Endothelial cell of umbilical vein (primary cell): ENCODE measurements at regions not wholly inside any gene's neighbourhood (a gene's known extent, or its start where the extent isn't known, plus 50 kb on each side); places are given as distances from the start of the nearest gene placed in this dataset.

Experiments used
- BruUV-seq: library from RNA; stranded (reverse); fragments of 400-500 nt; replicated peaks from 2 replicates; lab custom pipeline; 2021; lab: Mats Ljungman, UMichigan
- CTCF ChIA-PET: fragments of 300-600, 350-600 bp; sonication (Branson Sonifier 250); formaldehyde crosslinking; loops from one replicate; lab custom pipeline; 2021; ENCODE audit warnings: antibody characterized with exemption, inconsistent platforms; lab: Charles Lee
- POLR2A ChIA-PET: fragments of 300-600, 350-600 bp; sonication (Branson Sonifier 250); formaldehyde crosslinking; loops from one replicate; lab custom pipeline; 2021; ENCODE audit warnings: antibody characterized with exemption, inconsistent platforms; lab: Charles Lee
- DNase-seq: peaks from one replicate; pipeline ENCODE4 v3.0.0-alpha.2; 2011; ENCODE audit warnings: low read depth, low spot score
- FAIRE-seq: peaks from 2 replicates; lab custom pipeline; 2011; peaks lifted over from hg19 to GRCh38; lab: Jason Lieb, UNC
- H2AFZ ChIP-seq: 2 replicates; pipeline ENCODE4 v1.6.0; 2012; ENCODE audit warnings: low read depth, low read length, control low read depth, inconsistent platforms
- H3K27ac ChIP-seq: 2 replicates; pipeline ENCODE4 v1.5.1; 2011; ENCODE audit warnings: low read depth, mild to moderate bottlenecking, control low read depth, low read length, moderate library complexity; ENCODE audit not compliant: insufficient read depth
- H3K27me3 ChIP-seq, 2 experiments: 2 replicates each; pipeline versions ENCODE4 v1.6.0 to v1.6.1; 2011; ENCODE audit warnings: low read length in 2 of 2, mixed read lengths in 1 of 2; ENCODE audit not compliant: control insufficient read depth in 2 of 2, insufficient read depth in 2 of 2
- H3K36me3 ChIP-seq, 2 experiments: 2 replicates in 1 of 2; 3 replicates in 1 of 2; pipeline ENCODE4 v1.5.1; 2011; ENCODE audit warnings: low read length in 2 of 2, mild to moderate bottlenecking in 1 of 2, moderate library complexity in 1 of 2; ENCODE audit not compliant: control insufficient read depth in 2 of 2, insufficient read depth in 2 of 2; ENCODE audit errors: extremely low read depth in 1 of 2
- H3K4me1 ChIP-seq: 3 replicates; pipeline ENCODE4 v1.5.1; 2011; ENCODE audit warnings: mild to moderate bottlenecking, low read length; ENCODE audit not compliant: control insufficient read depth, insufficient read depth; ENCODE audit errors: extremely low read depth
- H3K4me2 ChIP-seq: 2 replicates; pipeline ENCODE4 v1.6.1; 2011; ENCODE audit warnings: low read length, control low read depth, mixed read lengths; ENCODE audit not compliant: insufficient read depth
- H3K4me3 ChIP-seq, 3 experiments: fragments of 200-600 bp in 1 of 3; sonication (generic), shearing (Covaris generic) in 1 of 3; replicated peaks in 1 of 3; 2 replicates each; pipeline ENCODE4 v1.5.1; 2011 to 2016; ENCODE audit warnings: control low read depth in 3 of 3, low read length in 3 of 3, mild to moderate bottlenecking in 2 of 3, inconsistent platforms in 1 of 3, low read depth in 1 of 3, moderate library complexity in 1 of 3; ENCODE audit not compliant: insufficient read depth in 1 of 3
- H3K79me2 ChIP-seq: 2 replicates; pipeline ENCODE4 v1.6.0; 2012; ENCODE audit warnings: low read length, inconsistent platforms; ENCODE audit not compliant: control insufficient read depth, insufficient read depth
- H3K9ac ChIP-seq: replicated peaks from 2 replicates; pipeline ENCODE3; 2011; ENCODE audit warnings: low read length, control low read depth; ENCODE audit not compliant: insufficient read depth; ENCODE audit errors: extremely low read depth
- H3K9me1 ChIP-seq: replicated peaks from 3 replicates; pipeline ENCODE4 v1.6.0; 2011; ENCODE audit warnings: mild to moderate bottlenecking, low read length; ENCODE audit not compliant: control insufficient read depth, insufficient read depth; ENCODE audit errors: extremely low read depth
- H3K9me3 ChIP-seq: replicated peaks from 2 replicates; pipeline ENCODE4 v1.5.1; 2012; ENCODE audit warnings: low read length, inconsistent platforms; ENCODE audit not compliant: control insufficient read depth, insufficient read depth
- H4K20me1 ChIP-seq: replicated peaks from 2 replicates; pipeline ENCODE3; 2011; ENCODE audit warnings: mild to moderate bottlenecking, low read length; ENCODE audit not compliant: control insufficient read depth, insufficient read depth; ENCODE audit errors: extremely low read depth
- CTCF ChIP-seq, 2 donors: IDR thresholded peaks; 1 replicate in 1 of 2; 2 replicates in 1 of 2; pipeline ENCODE4 v1.5.1; 2011; ENCODE audit warnings: low read length in 2 of 2, mild to moderate bottlenecking in 2 of 2, moderate library complexity in 2 of 2, control low read depth in 1 of 2, inconsistent platforms in 1 of 2, low read depth in 1 of 2; ENCODE audit not compliant: insufficient read depth in 1 of 2; ENCODE audit errors: extremely low read depth in 1 of 2
- EZH2 ChIP-seq: IDR thresholded peaks from 2 replicates; pipeline ENCODE4 v1.6.1; 2012; ENCODE audit warnings: borderline replicate concordance, low read depth, mild to moderate bottlenecking, moderate library complexity, low read length, inconsistent platforms; ENCODE audit not compliant: severe bottlenecking
- FOS ChIP-seq: IDR thresholded peaks from 2 replicates; pipeline ENCODE4 v1.6.1; 2011; ENCODE audit warnings: mild to moderate bottlenecking, low read length, moderate library complexity, borderline replicate concordance; ENCODE audit not compliant: insufficient read depth
- JUN ChIP-seq: IDR thresholded peaks from 2 replicates; pipeline ENCODE4 v1.6.1; 2011; ENCODE audit warnings: borderline replicate concordance, low read depth; ENCODE audit not compliant: insufficient read length, insufficient read depth
- POLR2A ChIP-seq: IDR thresholded peaks from 2 replicates; pipeline ENCODE4 v1.6.1; 2012; ENCODE audit warnings: low read depth, mild to moderate bottlenecking, control low read depth, low read length
- POLR2AphosphoS5 ChIP-seq: IDR thresholded peaks from 2 replicates; pipeline ENCODE4 v1.6.1; 2012; ENCODE audit warnings: low read depth, mild to moderate bottlenecking, control low read depth, low read length, moderate library complexity; ENCODE audit not compliant: insufficient read depth
- dilution Hi-C: fragments of 300-500 bp; cut with MboI; formaldehyde crosslinking; loops from one replicate; pipeline ENCODE4 v1.15.0; 2019; ENCODE audit warnings: low sequenced_read_pairs; ENCODE audit not compliant: extremely low pct_ligation_motif_present
- intact Hi-C: fragments of 100-400 bp; cut with micrococcal nuclease; formaldehyde crosslinking; loops from one replicate; pipeline ENCODE4 v1.10.0; 2022

DNA sequence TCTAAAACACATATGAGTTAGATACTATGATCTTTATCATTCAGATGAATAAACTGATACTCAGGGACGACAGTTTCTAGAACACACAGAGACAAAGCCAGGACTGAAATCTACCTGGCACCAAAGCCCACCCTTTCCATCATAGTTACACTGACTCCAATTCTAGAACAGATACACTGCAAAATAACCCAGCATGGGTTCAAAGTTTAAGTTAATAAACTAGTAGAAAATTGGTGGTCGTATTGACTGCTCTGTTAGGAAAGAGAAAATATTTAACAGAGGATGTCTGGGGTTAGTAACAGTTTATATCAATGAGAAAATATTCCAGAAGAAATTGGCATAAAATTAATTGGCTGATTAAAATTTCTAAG is 60.8 kb upstream of the BCL9 start:
- dilution Hi-C loops, result no loop called here
- FAIRE-seq (no peak), DNase-seq (no peak)
- no peaks in the 10 kb centered on the region for H3K9me1 ChIP-seq
- H3K36me3 ChIP-seq, result no peaks in the 10 kb centered on the region
- H3K4me3 ChIP-seq, result no peak overlapping the region
- TF ChIP-seq CTCF (IDR thresholded peaks at IDR 0.05; ENCODE audit: extremely low read depth in 1 of 2, insufficient read depth in 1 of 2, low read depth in 1 of 2, low read length in 2 of 2) (no peak), FOS (no peak), POLR2AphosphoS5 (no peak), POLR2A (no peak), EZH2 (no peak), JUN (no peak)
- H3K27me3 ChIP-seq, result no peaks in the 10 kb centered on the region
- intact Hi-C loops, result no loop called here
- no peaks in the 10 kb centered on the region for H3K9me3 ChIP-seq
- no peak overlapping the region for H2AFZ ChIP-seq
- H3K4me1 ChIP-seq, result no peaks in the 10 kb centered on the region
- H3K9ac ChIP-seq, result no peak overlapping the region
- H3K27ac ChIP-seq, result no peak overlapping the region
- no peaks in the 10 kb centered on the region for H3K79me2 ChIP-seq
- H4K20me1 ChIP-seq, result no peaks in the 10 kb centered on the region
- POLR2A ChIA-PET, result no interaction called here
- CTCF ChIA-PET, result no interaction called here
- BruUV-seq, result no TSS peak
- H3K4me2 ChIP-seq, result no peak overlapping the region
